ENCODE measurements at regions not wholly inside any gene's neighbourhood (a gene's known extent, or its start where the extent isn't known, plus 50 kb on each side); places are given as distances from the start of the nearest gene placed in this dataset.

DNA sequence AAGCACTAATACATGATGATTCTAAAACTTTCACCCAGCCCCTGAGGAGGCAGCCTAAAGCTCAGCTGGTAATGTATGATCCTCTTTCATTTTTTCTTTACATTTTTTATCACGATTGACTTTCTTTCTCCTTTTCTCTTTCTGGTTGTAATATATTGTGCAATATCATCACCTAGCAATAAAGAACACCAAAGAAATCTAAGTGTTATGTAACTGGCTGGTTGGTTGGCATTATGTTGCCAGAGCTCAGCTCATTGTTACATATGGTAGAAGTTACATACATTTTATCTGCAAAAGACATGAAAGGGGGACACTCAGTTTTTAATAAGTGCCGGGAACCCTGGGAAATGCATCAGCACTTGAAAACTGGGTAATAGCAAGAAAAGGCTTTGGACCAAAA lies 432.1 kb upstream of the DDI1 start:
- Histone ChIP-seq H4K20me1 (replicated peaks; ENCODE audit: control insufficient read depth, extremely low read depth, insufficient read depth, low read length) (no peaks in the 10 kb centered on the region), H3K4me1 (ENCODE audit: control insufficient read depth, extremely low read depth, insufficient read depth, low read length) (peaks cover 25% of the 10 kb centered on the region), H2AFZ (ENCODE audit: low read depth, low read length) (peak overlapping the region; percentile 26), H3K36me3 (ENCODE audit: control insufficient read depth in 2 of 2, extremely low read depth in 1 of 2, insufficient read depth in 2 of 2, low read length in 2 of 2) (no peaks in the 10 kb centered on the region), H3K4me3 (replicated peaks in 1 of 3; ENCODE audit: insufficient read depth in 1 of 3, low read depth in 1 of 3, low read length in 3 of 3) (no peak overlapping the region), H3K4me2 (ENCODE audit: insufficient read depth, low read length) (no peak overlapping the region), H3K9me3 (replicated peaks; ENCODE audit: control insufficient read depth, insufficient read depth, low read length) (no peaks in the 10 kb centered on the region), H3K27me3 (ENCODE audit: control insufficient read depth in 2 of 2, insufficient read depth in 2 of 2, low read length in 2 of 2) (no peaks in the 10 kb centered on the region), H3K27ac (ENCODE audit: insufficient read depth, low read depth, low read length) (no peak overlapping the region), H3K9me1 (replicated peaks; ENCODE audit: control insufficient read depth, extremely low read depth, insufficient read depth, low read length) (no peaks in the 10 kb centered on the region), H3K79me2 (ENCODE audit: control insufficient read depth, insufficient read depth, low read length) (no peaks in the 10 kb centered on the region), H3K9ac (replicated peaks; ENCODE audit: extremely low read depth, insufficient read depth, low read length) (no peak overlapping the region)
- ChIA-PET CTCF (interaction anchor here (0.7 to 1.8 kb wide), 8 partner anchors 10 to 403 kb away, joined by 3 to 7 read pairs (median 3); no protein-coding TSS in a partner anchor), POLR2A (no interaction called here)
- intact Hi-C loops (cut with micrococcal nuclease): loop anchor here (5.0 kb wide), 3 partner anchors 127 to 548 kb away; no protein-coding TSS in a partner anchor
- DNase-seq (ENCODE audit: low read depth, low spot score): no peak
- TF ChIP-seq POLR2A (IDR thresholded peaks at IDR 0.05; ENCODE audit: low read depth, low read length) (no peak), EZH2 (IDR thresholded peaks at IDR 0.05; ENCODE audit: borderline replicate concordance, low read depth, low read length, severe bottlenecking) (no peak), FOS (IDR thresholded peaks at IDR 0.05; ENCODE audit: borderline replicate concordance, insufficient read depth, low read length) (no peak), GATA2 (IDR thresholded peaks at IDR 0.05; ENCODE audit: insufficient read depth, insufficient read length, low read depth, low read length) (no peak), MYC (IDR thresholded peaks at IDR 0.05; ENCODE audit: low read depth, low read length) (no peak), JUN (IDR thresholded peaks at IDR 0.05; ENCODE audit: borderline replicate concordance, insufficient read depth, insufficient read length, low read depth) (no peak), POLR2AphosphoS5 (IDR thresholded peaks at IDR 0.05; ENCODE audit: insufficient read depth, low read depth, low read length) (no peak)
- TF ChIP-seq, protein P1, sequence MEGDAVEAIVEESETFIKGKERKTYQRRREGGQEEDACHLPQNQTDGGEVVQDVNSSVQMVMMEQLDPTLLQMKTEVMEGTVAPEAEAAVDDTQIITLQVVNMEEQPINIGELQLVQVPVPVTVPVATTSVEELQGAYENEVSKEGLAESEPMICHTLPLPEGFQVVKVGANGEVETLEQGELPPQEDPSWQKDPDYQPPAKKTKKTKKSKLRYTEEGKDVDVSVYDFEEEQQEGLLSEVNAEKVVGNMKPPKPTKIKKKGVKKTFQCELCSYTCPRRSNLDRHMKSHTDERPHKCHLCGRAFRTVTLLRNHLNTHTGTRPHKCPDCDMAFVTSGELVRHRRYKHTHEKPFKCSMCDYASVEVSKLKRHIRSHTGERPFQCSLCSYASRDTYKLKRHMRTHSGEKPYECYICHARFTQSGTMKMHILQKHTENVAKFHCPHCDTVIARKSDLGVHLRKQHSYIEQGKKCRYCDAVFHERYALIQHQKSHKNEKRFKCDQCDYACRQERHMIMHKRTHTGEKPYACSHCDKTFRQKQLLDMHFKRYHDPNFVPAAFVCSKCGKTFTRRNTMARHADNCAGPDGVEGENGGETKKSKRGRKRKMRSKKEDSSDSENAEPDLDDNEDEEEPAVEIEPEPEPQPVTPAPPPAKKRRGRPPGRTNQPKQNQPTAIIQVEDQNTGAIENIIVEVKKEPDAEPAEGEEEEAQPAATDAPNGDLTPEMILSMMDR (IDR thresholded peaks at IDR 0.05; ENCODE audit: extremely low read depth in 1 of 2, insufficient read depth in 1 of 2, low read depth in 1 of 2, low read length in 2 of 2): no peak
- TF ChIP-seq, protein P2, sequence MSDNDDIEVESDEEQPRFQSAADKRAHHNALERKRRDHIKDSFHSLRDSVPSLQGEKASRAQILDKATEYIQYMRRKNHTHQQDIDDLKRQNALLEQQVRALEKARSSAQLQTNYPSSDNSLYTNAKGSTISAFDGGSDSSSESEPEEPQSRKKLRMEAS (IDR thresholded peaks at IDR 0.05; ENCODE audit: insufficient read depth, insufficient read length): no peak
- no TSS peak for BruUV-seq (replicated peaks)
- no peak for FAIRE-seq
- dilution Hi-C loops (cut with MboI; ENCODE audit: extremely low pct_ligation_motif_present, low sequenced_read_pairs): no loop called here
